Sigmoid colon (tissue), 6 donors: ENCODE measurements at regions not wholly inside any gene's neighbourhood (a gene's known extent, or its start where the extent isn't known, plus 50 kb on each side); places are given as distances from the start of the nearest gene placed in this dataset.

ENCODE experiments used
- DNase-seq: peaks from one replicate; pipeline ENCODE4 v3.0.0-alpha.2; 2019
- H3K27ac ChIP-seq, 4 donors: fragments of 200-600 bp; sonication (generic); one replicate each; pipeline ENCODE4 v1.5.1; 2016 to 2019; ENCODE audit warnings: mild to moderate bottlenecking in 1 of 4
- H3K27me3 ChIP-seq, 3 donors: fragments of 200-600 bp; sonication (generic); one replicate each; pipeline ENCODE4 v1.5.1; 2019; ENCODE audit warnings: mild to moderate bottlenecking in 1 of 3
- H3K36me3 ChIP-seq, 4 donors: fragments of 200-600 bp; sonication (generic); one replicate each; pipeline ENCODE4 v1.5.1; 2016 to 2019
- H3K4me1 ChIP-seq, 4 donors: fragments of 200-600 bp; sonication (generic); one replicate each; pipeline ENCODE4 v1.5.1; 2017 to 2019
- H3K4me3 ChIP-seq, 4 donors: fragments of 200-600 bp; sonication (generic); one replicate each; pipeline ENCODE4 v1.5.1; 2017 to 2019; ENCODE audit warnings: mild to moderate bottlenecking in 2 of 4, moderate library complexity in 1 of 4
- H3K9me3 ChIP-seq, 4 donors: fragments of 200-600 bp in 3 of 4; sonication (generic) in 3 of 4; one replicate each; pipeline versions ENCODE4 v1.5.1 to v1.6.1; 2013 to 2019
- CTCF ChIP-seq, 4 experiments: fragments of 450-650 bp in 3 of 4; fragments of 200-600 bp in 1 of 4; IDR thresholded peaks; one replicate each; pipeline ENCODE4 v1.5.1; 2016 to 2019; ENCODE audit warnings: antibody characterized with exemption in 4 of 4, mild to moderate bottlenecking in 3 of 4, moderate library complexity in 2 of 4
- EP300 ChIP-seq, 4 donors: sonication (generic); formaldehyde crosslinking; IDR thresholded peaks; one replicate each; pipeline ENCODE4 v1.6.1; 2017; ENCODE audit warnings: antibody characterized with exemption in 4 of 4
- POLR2A ChIP-seq, 2 donors: fragments of 450-650 bp; IDR thresholded peaks; one replicate each; pipeline ENCODE4 v1.6.1; 2016; ENCODE audit warnings: antibody characterized with exemption in 2 of 2, mild to moderate bottlenecking in 2 of 2, moderate library complexity in 2 of 2
- POLR2AphosphoS5 ChIP-seq, 4 donors: sonication (generic); formaldehyde crosslinking; IDR thresholded peaks; one replicate each; pipeline ENCODE4 v1.6.1; 2017; ENCODE audit warnings: antibody characterized with exemption in 4 of 4
- WGBS, 2 donors: extraction: QIAGEN DNeasy Blood & Tissue Kit; methylation state at CpG; one replicate each; pipeline ENCODE4 v1.1.7; 2013; 5-methylcytosine and 5-hydroxymethylcytosine counted together
- intact Hi-C: fragments of 100-400 bp; cut with DNase I; formaldehyde crosslinking; loops from one replicate; pipeline ENCODE4 v1.15.1; 2023
- donor health status: healthy with polysubstance abuse.
- donor health status: healthy.

- H3K27ac ChIP-seq, result no peak overlapping the region
- H3K4me1 ChIP-seq, result no peaks in the 10 kb centered on the region
- DNase-seq, result no peak
- intact Hi-C loops, result no loop called here
- H3K36me3 ChIP-seq, result no peaks in the 10 kb centered on the region
- no peak for TF ChIP-seq CTCF (IDR thresholded peaks at IDR 0.05)
- TF ChIP-seq POLR2AphosphoS5 (IDR thresholded peaks at IDR 0.05), result no peak
- no peak for TF ChIP-seq POLR2A (IDR thresholded peaks at IDR 0.05)
- TF ChIP-seq EP300 (IDR thresholded peaks at IDR 0.05), result no peak
- H3K27me3 ChIP-seq, result no peaks in the 10 kb centered on the region
- H3K4me3 ChIP-seq, result no peak overlapping the region
- WGBS, 2 donors, result 44 to 80% methylated on average over 5 of the region's 5 CpGs
- no peaks in the 10 kb centered on the region for H3K9me3 ChIP-seq
Measured at GRCh38 chr5:66343370-66344071, 199.4 kb downstream of the SREK1 start.

GRCh38 chr5:66344544-66344943, 200.4 kb downstream of the SREK1 start:
- no peaks in the 10 kb centered on the region for H3K9me3 ChIP-seq
- no peak for TF ChIP-seq CTCF (IDR thresholded peaks at IDR 0.05)
- TF ChIP-seq POLR2A (IDR thresholded peaks at IDR 0.05), result no peak
- no peak for TF ChIP-seq POLR2AphosphoS5 (IDR thresholded peaks at IDR 0.05)
- TF ChIP-seq EP300 (IDR thresholded peaks at IDR 0.05), result no peak
- DNase-seq, result no peak
- intact Hi-C loops, result no loop called here
- H3K4me1 ChIP-seq, result no peaks in the 10 kb centered on the region
- H3K27me3 ChIP-seq, result no peaks in the 10 kb centered on the region
- no peak overlapping the region for H3K4me3 ChIP-seq
- WGBS, 2 donors, result 80 to 89% methylated on average over 1 of the region's 1 CpG
- no peaks in the 10 kb centered on the region for H3K36me3 ChIP-seq
- H3K27ac ChIP-seq, result no peak overlapping the region

- Histone ChIP-seq H3K4me3 (no peak overlapping the region), H3K27me3 (no peaks in the 10 kb centered on the region)
- intact Hi-C loops, result no loop called here
Measured at GRCh38 chr5:66345281-66345680, 201.2 kb downstream of the SREK1 start.

GRCh38 chr5:66346869-66347268, 202.8 kb downstream of the SREK1 start:
- WGBS, 2 donors, result 76 to 81% methylated on average over 6 of the region's 6 CpGs
- H3K27me3 ChIP-seq, result no peaks in the 10 kb centered on the region
- no peak for DNase-seq
- no peak overlapping the region for H3K4me3 ChIP-seq
- peaks cover 0 to 1% (median 0%) of the 10 kb centered on the region in 4 donors for H3K9me3 ChIP-seq
- H3K27ac ChIP-seq, result no peak overlapping the region
- no peak for TF ChIP-seq CTCF (IDR thresholded peaks at IDR 0.05)
- no peak for TF ChIP-seq EP300 (IDR thresholded peaks at IDR 0.05)
- TF ChIP-seq POLR2A (IDR thresholded peaks at IDR 0.05), result no peak
- no peak for TF ChIP-seq POLR2AphosphoS5 (IDR thresholded peaks at IDR 0.05)
- intact Hi-C loops, result no loop called here
- H3K4me1 ChIP-seq, result no peaks in the 10 kb centered on the region
- no peaks in the 10 kb centered on the region for H3K36me3 ChIP-seq

More at GRCh38 chr5:66345281-66345680, 201.2 kb downstream of the SREK1 start:
- no peaks in the 10 kb centered on the region for H3K4me1 ChIP-seq
- no peaks in the 10 kb centered on the region for H3K36me3 ChIP-seq
- no peak for TF ChIP-seq CTCF (IDR thresholded peaks at IDR 0.05)
- no peak for TF ChIP-seq EP300 (IDR thresholded peaks at IDR 0.05)
- no peak for TF ChIP-seq POLR2AphosphoS5 (IDR thresholded peaks at IDR 0.05)
- TF ChIP-seq POLR2A (IDR thresholded peaks at IDR 0.05), result no peak
- DNase-seq, result no peak
- H3K9me3 ChIP-seq, result peaks cover 0 to 1% (median 0%) of the 10 kb centered on the region in 4 donors
- H3K27ac ChIP-seq, result no peak overlapping the region
